Bronchial epithelial cell (primary cell): ENCODE measurements at regions not wholly inside any gene's neighbourhood (a gene's known extent, or its start where the extent isn't known, plus 50 kb on each side); places are given as distances from the start of the nearest gene placed in this dataset.

ENCODE experiments used
- DNase-seq: peaks from one replicate; pipeline ENCODE4 v3.0.0-alpha.2; 2010; ENCODE audit warnings: low read depth
- FAIRE-seq: peaks from 2 replicates; lab custom pipeline; 2011; peaks lifted over from hg19 to GRCh38; lab: Jason Lieb, UNC
- H3K27me3 ChIP-seq: 2 replicates; pipeline ENCODE4 v1.5.1; 2011; ENCODE audit warnings: low read length; ENCODE audit not compliant: control insufficient read depth, insufficient read depth
- H3K36me3 ChIP-seq: 2 replicates; pipeline ENCODE4 v1.5.1; 2011; ENCODE audit warnings: low read length; ENCODE audit not compliant: control insufficient read depth, insufficient read depth
- H3K4me3 ChIP-seq: 2 replicates; pipeline ENCODE4 v1.5.1; 2011; ENCODE audit warnings: mild to moderate bottlenecking, low read depth, low read length, control low read depth
- TF ChIP-seq, protein P1 (sequence below): IDR thresholded peaks from 2 replicates; pipeline ENCODE4 v1.5.1; 2011; ENCODE audit warnings: mild to moderate bottlenecking, moderate library complexity, low read length, control low read depth, inconsistent platforms; ENCODE audit not compliant: insufficient read depth, severe bottlenecking

DNA sequence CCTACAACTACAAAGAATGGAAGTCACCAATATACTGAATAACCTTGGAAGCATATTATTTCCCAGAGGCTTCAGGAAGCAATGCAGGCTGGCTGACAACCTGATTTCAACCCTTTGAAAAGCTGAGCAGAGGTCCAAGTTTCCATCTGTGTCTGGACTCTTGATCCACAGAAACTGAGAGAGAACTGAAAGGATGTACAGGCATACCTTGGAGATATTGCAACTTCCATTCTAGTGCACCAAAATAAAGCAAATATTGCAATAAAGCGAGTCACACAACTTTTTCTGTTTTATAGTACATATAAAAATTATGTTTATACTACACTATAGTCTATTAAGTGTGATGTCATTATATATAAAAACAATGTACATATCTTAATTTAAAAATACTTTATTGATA, 85.3 kb downstream of the TYW3 start:
- Histone ChIP-seq H3K36me3 (no peaks in the 10 kb centered on the region), H3K4me3 (no peak overlapping the region), H3K27me3 (no peaks in the 10 kb centered on the region)
- DNase-seq (no peak), FAIRE-seq (no peak)
- TF ChIP-seq, protein P1, sequence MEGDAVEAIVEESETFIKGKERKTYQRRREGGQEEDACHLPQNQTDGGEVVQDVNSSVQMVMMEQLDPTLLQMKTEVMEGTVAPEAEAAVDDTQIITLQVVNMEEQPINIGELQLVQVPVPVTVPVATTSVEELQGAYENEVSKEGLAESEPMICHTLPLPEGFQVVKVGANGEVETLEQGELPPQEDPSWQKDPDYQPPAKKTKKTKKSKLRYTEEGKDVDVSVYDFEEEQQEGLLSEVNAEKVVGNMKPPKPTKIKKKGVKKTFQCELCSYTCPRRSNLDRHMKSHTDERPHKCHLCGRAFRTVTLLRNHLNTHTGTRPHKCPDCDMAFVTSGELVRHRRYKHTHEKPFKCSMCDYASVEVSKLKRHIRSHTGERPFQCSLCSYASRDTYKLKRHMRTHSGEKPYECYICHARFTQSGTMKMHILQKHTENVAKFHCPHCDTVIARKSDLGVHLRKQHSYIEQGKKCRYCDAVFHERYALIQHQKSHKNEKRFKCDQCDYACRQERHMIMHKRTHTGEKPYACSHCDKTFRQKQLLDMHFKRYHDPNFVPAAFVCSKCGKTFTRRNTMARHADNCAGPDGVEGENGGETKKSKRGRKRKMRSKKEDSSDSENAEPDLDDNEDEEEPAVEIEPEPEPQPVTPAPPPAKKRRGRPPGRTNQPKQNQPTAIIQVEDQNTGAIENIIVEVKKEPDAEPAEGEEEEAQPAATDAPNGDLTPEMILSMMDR, result no peak

DNA sequence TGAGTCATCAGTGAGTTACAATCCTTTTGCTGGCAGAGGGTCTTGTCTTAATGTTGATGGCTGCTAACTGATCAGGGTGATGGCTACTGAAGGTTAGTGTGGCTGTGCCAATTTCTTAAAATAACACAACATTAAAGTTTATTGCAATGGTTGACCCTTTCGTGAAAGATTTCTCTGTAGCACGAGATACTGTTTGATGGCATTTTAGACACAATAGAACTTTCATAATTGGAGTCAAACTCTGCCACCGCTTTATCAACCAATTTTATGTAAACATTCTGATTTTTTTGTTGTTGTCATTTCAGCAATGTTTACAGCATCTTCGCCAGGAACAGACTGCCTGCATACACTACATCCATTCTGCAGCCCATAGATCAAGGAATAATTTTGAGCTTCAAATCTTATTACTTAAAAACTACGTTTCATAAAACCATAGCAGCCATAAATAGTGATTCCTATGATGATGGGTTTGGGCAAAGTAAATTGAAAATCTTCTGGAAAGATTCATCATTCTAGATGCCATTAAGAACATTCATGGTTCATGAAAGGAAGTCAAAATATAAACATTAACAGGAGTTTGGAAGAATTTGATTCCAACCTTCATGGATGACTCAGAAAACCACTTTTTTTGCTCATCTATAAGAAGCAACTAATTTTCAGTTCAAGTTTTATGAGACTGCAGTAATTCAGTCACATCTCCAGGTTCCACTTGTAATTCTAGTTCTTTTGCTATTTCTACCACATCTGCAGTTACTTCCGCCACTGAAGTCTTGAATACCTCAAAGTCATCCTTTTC, 85.9 kb downstream of the TYW3 start:
- DNase-seq (no peak), FAIRE-seq (no peak)
- no peaks in the 10 kb centered on the region for H3K27me3 ChIP-seq
- no peak overlapping the region for H3K4me3 ChIP-seq
- H3K36me3 ChIP-seq, result no peaks in the 10 kb centered on the region
- TF ChIP-seq, protein P1, result no peak

DNA sequence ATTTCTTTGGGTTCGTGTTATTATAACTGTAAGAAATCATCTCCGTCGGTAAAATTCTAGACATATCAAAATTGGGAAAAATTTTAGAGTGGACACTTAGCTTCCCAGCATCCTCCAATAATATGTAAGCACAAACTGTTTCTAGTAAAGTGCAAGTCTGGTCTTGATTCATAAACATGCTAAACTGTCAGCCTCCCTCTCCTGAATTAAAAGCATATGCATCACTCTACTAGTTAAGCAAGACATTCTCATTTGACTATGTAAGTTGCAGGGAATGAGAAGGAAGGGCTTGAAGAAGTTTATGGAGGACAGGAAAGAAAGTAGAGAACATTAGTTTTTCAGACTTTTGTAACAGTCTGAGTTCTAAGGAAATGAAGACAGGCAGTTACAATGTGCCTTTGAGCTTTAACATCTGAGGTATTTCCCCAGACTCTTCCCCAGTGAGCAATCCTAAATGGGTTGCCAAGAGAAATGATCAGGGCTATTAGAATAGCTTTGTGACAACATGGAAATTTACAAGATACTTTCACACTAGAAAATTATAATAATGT, 90.0 kb downstream of the TYW3 start:
- FAIRE-seq, result no peak
- TF ChIP-seq, protein P1, result no peak
- DNase-seq, result peak; percentile 1
- Histone ChIP-seq H3K36me3 (no peaks in the 10 kb centered on the region), H3K27me3 (no peaks in the 10 kb centered on the region), H3K4me3 (no peak overlapping the region)

DNA sequence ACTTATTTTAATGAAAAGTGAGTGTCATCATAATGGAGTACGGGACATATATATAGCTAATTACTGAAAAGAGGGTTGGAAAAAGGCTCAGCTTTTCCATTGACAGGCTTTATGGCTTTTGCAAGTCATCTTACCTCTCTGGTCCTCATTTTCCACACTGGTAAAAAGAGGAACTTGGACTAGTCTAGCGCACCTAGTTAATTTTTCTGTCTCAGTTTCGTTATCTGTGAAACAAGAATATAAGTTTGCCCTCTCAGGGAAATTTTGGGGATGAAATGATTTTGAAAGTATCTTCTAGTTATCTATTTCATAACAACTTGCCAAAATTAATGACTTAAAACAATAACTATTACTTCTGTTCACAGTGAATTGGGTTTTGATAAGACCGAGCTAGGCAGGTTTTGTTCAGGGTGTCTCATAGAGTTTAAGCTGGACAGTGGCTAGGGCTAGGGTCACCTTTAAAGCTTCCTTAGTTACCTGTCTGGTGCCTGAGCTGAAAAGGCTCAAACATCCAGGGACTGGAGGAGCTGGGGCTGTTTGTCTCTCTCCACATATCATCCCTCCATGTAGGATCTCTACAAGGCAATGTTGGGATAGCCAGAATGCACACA, 91.7 kb downstream of the TYW3 start:
- FAIRE-seq, result no peak
- DNase-seq, result no peak
- TF ChIP-seq, protein P1, result no peak

DNA sequence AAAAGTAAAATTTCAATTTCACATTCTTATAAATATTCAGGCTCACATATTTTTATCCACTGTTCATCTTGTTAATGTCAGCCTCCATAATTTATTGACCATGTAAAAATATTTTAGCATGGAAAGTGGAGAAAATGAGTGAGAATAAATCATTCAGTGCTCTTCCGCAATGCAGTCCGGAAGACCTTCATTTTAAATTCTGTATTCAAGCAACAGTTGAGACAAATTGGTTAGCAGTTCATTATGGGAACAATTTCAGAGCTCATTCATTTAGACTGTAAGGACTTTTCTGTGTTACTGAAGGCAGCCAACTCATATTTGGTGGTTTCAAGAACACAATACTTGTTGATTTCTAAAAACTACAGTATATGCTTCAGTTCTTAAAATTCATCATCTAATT, 97.8 kb downstream of the TYW3 start:
- FAIRE-seq (no peak), DNase-seq (no peak)
- TF ChIP-seq, protein P1, result no peak
- Histone ChIP-seq H3K27me3 (no peaks in the 10 kb centered on the region), H3K4me3 (no peak overlapping the region), H3K36me3 (no peaks in the 10 kb centered on the region)

More for the DNA sequence above, 91.7 kb downstream of the TYW3 start:
- Histone ChIP-seq H3K27me3 (no peaks in the 10 kb centered on the region), H3K36me3 (no peaks in the 10 kb centered on the region), H3K4me3 (no peak overlapping the region)
